GM18907 (cell line): ENCODE measurements at regions not wholly inside any gene's neighbourhood (a gene's known extent, or its start where the extent isn't known, plus 50 kb on each side); places are given as distances from the start of the nearest gene placed in this dataset.

Experiments
- ATAC-seq: cut with Tn5 transposase; IDR thresholded peaks from one replicate; pipeline ENCODE4 v1.9.1; 2021; ENCODE audit warnings: mild to moderate bottlenecking, moderate library complexity; ENCODE audit not compliant: unreplicated experiment

DNA sequence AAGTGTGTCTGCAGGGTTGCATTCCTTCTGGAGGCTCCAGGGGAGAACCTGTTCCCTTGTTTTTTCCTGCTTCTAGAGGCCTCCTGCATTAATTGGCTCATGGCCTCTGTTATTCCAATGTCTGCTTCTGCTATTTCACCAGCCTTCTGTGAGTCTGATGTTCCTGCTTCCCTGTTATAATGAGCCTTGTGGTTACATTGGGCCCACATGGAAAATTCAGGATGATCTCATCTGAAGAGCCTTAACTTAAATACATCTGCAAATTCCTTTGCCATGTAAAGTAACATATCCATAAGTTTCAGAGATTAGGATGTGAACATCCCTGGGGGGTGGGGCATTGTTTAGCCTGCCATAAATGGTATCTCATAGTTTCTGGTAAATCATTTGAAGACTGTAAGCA lies 181.1 kb downstream of the RWDD3 start:
- no peak for ATAC-seq

DNA sequence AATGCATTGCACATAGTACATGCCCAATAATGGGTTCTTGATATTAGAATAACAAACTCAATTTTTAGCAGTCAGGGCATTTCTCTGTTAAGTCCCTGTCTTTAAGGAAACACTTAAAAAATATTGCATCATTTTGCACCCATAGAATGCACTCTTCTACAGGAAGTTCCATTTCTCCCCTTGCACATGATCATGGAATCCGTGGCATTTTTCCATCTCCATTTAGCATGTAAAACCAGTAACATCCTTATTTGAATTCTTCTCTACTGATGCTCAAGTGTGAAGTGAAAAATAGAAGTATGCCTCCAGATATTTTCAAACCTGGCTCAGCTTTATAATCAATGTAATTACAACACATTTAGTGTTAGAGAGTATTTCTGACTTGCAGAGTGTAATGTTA lies 192.8 kb downstream of the RWDD3 start:
- ATAC-seq = no peak

DNA sequence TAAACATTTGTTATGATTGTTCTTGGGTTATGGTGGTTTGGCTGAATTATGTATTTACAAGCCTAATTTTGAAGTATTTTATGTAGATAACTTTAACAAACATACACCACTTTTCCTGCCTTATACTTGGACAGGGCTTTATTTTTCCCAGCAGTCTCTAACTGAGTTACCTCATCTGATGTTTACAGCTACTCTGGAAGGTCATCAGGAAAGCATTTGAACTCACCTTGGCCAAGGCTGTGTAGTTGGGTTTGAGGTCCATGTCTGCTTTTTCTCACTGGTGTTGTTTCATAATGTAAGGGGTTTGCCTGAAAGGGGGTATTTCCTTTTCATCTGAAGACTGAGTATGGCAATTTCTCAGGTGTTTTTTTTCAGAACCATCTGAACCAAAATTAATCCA lies 193.5 kb downstream of the RWDD3 start:
- no peak for ATAC-seq

DNA sequence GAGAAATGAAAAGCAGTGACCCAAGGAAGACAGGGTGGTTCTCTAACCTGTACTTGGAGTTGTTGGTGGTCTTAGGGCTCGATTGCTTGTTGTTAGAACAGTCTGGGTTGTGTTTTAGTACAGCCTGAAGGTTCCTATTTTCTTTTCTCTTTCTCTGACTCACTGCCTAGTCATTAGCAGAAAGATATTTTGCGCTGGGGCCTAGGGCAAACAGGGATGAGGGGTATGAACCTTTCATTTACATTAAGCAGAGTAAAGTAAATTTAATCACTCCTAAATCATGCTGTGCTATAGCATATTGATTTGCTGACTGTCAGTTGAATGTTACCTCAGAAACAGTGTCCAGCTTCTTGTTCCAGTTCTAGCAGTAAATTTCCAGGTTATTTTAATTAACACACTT lies 197.2 kb downstream of the RWDD3 start:
- ATAC-seq = no peak

DNA sequence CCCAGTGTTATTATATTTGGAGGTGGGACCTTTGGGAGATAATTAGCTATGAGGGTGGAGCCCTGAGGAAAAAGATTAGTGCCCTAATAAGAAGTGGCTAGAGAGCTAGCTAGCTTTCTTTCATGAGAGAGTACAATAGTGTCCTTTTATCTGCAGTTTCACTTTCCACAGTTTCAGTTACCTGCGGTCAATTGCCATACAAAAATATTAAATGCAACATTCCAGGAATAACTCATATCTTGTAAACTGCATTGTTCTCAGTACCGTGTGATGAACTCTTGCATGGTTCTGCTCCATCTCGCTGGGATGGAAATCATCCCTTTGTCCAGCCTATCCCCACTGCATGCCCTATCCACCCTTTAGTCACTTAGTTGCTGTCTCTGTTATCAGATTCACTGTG lies 201.6 kb downstream of the RWDD3 start:
- ATAC-seq = no peak

DNA sequence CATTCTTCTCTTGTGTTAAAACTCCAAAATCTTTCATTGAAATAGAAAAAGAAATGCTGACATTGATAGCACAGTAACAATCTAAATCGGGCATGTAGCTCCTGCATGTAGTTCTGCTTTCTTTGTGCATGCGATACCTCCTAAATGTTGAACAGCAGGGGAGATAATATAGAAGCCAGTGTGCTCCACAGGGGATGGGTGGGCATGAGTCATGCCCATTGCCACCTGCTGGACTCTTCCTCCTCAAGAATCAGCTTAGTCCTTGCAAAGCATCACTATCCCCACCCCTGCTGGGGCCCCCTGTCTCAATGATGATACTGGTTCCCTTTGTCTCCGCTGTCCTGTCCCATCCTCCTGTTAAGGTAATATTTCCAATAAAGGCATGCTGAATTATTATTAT lies 203.0 kb downstream of the RWDD3 start:
- no peak for ATAC-seq

DNA sequence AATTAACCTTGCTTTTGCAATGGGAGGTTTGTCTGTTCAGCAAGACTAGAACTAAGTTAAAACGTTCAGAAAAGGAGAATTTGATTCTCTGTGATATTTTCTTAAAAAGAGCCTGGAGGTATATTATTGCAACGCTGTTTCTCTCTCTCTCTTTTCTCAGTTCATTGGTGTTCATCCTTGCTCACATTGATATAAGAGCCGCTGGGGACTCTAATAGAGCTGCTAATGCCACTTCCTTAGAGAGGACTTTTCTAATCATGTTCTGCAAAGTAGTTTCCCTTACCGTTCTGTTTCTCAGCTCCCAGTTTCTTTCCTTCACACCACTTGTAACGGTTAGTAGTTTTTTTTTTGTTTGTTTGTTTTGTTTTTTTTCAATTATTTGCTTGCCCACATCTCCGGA lies 203.8 kb downstream of the RWDD3 start:
- ATAC-seq = no peak

DNA sequence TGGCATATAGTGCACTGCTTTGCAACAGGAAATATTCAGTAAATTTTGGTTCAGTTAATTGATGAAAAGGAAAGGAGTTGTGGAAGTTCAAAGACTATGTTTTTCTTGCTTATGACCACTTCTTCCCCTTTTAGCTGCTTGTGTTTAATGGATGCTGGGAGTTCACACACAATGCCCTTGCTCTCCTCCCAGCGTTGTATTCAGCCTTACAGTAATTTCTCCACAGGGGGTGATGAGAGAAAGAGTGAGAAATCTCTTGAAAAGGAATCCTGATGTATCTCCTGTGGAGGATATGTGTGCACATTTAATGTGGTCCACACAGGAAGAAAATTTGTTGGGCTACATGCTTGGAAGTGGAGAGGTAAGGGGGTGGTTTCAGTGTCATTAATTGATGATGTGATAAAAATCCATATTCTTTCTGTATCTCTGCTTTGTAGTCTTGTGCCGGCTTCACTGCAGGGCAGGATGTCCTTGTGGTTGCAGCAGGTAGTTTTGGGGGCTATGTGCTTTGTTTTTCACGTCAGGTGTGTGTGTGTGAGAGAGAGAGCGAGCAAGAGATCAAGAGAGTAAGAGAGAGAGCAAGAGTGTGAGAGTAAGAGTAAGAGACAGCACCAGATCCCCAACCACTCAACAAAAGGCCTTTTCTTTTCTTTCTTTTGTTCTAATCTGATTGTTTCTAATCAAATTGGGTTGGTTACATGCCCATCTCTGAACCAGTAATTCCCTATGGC lies 204.4 kb downstream of the RWDD3 start:
- no peak for ATAC-seq

DNA sequence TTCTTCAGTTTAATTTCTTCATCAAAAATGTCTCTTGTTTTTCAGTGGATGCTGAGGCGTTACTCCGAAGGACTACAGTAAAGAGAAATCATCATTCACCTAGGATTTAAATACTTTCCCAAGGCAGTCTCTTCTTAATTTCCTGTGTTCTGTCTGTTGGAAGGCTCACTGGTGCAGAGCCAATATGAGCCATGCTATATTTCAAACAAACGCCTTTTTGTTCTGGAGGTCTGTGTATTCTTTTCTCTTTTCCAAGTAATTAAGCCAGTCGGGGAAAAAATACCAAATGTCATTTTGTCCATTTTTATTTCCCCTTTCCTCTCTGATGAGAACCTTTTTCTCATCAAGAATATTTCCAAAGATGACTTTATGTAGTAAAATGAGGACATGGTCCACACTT lies 206.5 kb downstream of the RWDD3 start:
- ATAC-seq = no peak

DNA sequence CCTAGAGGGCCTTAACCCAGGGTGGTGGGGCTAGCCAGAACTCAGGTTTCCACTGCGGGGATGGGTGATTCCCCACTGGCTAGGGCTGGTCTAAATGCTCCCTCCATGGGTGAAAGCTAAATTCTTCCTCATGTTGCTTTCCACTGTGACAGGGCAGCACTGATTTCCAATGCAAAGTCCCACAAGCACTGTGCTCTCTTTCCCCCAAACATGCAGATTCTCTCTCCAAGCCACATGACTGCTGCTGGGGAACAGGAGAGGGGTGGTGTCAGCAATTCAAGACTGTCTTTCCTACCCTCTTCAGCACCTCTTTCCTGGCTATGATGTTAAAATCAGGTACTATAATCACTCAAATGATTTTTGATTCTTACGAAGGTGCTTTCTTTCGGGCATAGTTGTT lies 215.5 kb downstream of the RWDD3 start:
- no peak for ATAC-seq

DNA sequence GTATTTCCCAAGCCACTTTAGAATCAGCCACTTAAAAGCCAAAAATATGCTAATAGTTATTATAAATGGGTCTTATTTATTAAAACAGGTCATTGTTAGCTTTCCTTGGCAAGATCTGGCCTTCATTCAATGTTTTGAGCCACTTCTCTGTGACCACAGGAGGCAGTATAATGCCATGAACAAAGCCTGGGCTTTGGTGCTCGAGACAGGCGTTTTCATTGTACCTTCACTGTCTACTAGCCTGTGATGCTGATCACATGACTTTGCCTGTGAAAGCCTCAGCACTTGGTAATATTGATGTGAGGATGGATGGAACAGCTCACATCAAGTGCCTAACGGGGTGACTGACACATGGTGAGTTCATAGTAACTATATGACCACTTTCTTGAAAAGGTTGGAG lies 217.0 kb downstream of the RWDD3 start:
- ATAC-seq = no peak

DNA sequence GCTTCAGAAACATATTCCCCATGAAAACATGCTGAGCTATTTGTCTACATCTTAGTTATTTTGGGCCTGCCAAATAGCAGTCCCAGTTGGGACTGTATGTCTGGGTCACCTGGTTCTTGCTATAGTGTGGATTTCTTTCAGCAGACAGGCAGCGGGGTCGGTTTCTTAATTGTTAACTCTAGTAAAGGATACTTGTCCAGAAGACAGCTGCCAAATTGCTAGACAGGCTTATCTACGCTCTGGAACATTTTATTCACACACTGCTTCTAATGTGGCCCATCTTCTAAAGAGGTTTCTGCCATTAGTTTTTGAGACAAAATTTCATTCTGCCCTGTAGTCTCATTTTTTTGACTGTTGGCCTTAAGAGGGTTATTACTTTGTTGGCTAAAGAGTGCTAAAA lies 217.9 kb downstream of the RWDD3 start:
- ATAC-seq = no peak

DNA sequence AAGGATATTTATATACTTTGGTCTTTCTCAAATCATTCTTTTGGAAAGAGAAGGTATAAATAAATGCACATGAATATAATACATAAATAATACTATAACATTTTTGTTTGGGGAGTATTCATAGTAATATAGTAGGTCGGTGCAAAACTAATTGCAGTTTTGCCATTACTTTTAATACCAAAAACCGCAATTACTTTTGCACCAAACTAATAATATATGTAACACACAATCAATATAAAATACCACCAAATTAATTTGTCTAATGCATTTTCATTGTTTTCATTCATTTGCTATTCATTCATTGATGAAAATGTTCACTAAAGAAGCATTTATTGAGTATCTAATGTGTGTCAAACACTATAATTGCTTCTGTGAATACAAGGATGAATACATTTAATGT lies 219.0 kb downstream of the RWDD3 start:
- ATAC-seq = no peak

DNA sequence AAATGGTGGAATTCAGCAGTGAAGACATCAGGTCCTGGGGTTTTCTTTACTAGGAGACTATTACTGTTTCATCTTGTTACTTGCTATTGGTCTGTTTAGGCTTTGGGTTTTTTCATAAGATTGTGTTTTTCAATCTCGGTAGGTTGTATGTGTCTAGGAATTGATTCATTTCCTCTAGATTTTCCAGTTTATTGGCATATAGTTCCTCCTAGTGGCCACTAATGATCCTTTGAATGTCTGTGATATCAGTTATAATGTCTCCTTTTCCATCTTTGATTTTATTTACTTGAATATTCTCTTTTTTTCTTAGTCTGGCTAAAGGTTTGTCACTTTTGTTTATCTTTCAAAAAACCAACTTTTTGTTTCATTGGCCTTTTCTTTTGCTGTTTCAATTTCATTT lies 233.0 kb downstream of the RWDD3 start:
- no peak for ATAC-seq

DNA sequence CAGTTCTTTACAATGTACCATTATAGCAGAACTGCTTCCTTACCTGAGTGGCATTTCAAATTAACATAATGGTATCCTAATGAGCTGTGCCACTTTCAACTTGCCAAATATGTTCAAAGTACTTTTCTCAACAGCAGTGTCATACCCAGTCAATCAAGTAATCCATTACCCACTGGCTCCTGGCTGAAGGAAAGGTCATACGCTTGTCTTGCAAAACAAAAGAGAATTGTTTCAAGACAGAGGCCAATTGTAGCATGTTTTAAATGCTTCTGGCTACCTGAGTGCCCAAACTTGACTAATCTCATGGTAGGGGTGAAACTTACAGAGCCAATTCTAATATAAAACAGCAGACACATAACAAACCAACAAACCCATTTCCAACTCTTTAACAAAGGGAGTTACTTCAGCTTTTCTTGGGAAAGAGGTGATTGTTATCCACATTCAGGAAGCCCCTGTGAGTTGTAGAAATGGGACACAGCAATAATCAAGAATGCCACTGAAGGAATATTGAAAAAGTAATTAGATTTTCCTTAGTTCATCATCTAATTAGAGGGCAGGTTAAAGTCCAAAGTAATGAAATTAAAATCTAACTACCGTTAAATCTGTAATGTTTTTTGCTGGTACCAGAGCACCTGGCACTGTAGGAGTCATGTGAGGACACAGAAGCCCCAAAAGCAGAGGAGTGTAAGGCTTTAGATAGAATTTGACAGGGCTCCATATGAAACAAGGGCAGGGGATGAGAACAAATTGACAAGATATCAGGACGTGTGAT lies 241.9 kb downstream of the RWDD3 start:
- no peak for ATAC-seq

DNA sequence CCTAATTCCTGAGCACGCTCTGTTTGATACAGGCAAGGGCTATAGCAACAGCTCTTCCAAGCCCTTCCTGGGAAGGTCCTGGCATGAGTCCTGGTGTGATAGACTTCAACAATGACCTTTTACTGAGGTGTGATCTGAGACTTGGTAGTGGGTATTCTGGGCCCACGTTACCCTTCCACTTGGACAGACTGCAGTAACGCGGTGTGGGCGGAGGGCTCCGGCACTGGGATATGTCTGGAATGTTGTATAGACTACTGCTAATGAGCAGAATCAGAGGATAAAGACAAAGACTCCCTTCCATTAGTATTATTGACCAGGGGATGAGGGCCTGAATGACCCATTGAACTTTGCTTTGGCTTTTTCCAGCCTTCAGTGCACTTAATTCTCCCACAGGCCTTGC lies 262.3 kb downstream of the RWDD3 start:
- ATAC-seq = no peak

DNA sequence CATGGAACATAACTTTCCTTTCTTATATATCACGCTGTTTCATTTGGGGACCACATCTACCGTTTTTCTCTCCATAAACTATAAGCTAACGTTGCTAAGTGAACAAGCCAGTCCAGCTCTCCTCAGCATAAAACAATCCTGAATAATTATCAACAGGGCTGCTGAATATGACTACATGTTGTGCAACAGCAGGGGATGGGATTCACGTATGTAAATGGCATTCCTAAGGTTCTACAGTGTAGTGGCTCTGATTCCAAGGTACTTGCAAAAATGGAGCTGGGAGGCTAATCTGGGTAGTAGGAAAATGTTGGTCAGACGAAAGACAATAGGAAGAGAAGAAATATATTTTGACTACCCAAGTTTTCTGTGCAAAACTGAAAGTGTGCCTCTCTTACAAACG lies 262.8 kb downstream of the RWDD3 start:
- no peak for ATAC-seq

DNA sequence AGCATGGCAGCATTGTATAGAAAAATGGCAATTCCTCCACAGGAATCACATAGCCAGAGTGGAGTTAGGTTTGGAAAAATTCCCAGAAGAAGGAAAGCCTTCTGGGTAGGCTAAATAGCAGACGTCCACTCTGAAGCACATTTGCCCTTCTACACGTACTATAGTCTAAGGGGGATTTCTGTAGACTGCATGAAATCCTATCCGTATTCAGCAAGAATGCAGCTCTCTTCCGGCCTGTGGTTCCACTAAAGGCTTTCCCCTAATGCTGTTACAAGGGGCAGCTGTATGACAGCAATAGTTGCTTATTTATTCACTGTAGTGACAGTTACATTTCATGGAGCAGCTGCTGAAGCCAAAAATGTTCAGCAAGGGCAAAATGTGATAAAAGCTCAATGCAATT lies 263.6 kb downstream of the RWDD3 start:
- ATAC-seq = no peak

DNA sequence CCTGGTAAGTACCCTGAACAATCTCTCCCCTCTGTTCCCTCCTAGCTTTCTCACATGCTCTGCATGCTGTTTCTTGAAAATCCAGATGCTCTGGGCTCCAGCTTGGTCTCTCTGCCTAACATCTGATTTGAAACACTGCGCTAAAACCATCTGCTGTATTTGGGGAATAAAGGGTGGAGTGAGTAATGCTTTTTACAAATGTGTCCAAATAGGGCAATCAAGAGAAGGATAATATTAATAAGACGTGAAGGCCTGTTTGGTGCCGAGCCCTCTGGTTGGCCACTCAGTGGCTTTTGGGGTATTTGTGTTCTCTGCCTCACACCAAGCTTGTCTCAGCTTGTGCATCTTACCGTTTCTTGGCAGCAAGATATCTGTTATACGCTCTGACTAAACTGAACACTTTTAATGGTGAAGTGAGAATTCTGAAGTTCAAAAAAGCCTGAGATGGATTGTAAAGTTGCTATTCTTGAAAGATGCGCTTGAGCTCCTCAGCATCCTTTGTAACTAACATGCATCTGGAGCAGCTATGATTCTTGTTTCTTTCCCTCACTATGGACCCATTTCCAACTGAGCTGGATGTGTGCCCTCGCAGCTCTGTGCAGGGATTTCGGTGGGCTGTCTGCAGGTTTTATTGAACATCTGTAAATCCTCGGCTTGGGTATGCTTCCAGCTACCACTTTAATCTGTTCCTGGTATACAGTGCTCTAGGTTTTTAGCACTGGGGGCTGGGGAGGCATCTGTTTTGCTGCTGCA lies 269.4 kb downstream of the RWDD3 start:
- ATAC-seq = no peak

DNA sequence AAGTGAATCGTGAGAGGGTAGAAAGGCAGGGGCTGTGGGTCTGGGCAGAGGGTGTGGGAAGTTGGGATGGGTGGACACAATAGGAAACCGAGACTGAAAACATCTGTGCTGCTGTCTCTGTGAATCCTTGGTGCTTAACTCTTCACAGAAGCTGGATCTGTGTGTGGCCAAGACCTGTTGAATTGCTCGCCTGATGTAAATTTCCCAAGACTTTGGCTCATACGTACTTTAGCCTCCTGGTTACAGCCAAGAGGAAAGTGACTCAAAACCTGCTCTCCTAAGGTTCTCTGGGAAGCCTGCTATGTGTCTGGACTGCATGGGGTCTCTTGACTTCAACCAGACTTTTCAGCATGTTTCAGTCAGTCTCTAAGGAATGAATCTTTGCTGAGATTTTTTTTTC lies 270.3 kb downstream of the RWDD3 start:
- no peak for ATAC-seq

DNA sequence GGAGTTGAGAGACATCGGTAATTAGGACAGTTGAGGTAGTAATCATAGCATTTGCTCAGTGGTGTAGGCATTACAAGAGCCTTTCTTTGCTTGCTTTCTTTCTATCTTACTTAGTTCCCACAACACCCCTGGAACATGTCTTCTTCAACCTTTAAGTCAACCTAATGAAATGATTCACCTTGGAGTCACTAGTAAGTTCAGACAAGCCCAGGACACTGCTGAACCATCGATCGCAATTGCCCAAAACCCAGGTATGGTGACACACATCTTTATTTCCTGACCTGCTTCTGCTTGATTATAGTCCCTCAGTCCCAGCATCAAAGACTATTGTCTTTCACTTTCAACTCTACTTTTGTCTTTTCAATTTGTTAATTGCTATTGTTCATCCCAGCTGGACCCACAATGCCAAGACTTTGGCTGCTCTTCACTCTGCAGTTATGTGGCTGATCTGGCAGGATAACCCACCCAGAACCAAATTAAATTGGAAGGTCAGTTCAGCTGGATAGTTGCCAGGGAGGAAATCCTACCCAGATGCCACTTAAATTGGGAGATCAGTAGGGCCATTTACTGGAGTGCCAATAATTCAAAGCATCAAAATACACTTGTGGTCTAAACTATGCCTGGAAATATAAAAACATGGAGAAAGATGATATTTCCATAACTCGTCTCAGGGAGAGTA lies 272.9 kb downstream of the RWDD3 start:
- no peak for ATAC-seq
